HepG2 (cell line): ENCODE measurements at regions not wholly inside any gene's neighbourhood (a gene's known extent, or its start where the extent isn't known, plus 50 kb on each side); places are given as distances from the start of the nearest gene placed in this dataset.

Experiments
- BCL6 ChIP-seq: IDR thresholded peaks from 2 replicates; pipeline ENCODE4 v1.6.1; 2016; ENCODE audit warnings: missing genetic modification reagents, missing compliant biosample characterization
- HHEX ChIP-seq: IDR thresholded peaks from 2 replicates; pipeline ENCODE4 v1.6.1; 2016; ENCODE audit warnings: control low read depth
- KLF11 ChIP-seq: IDR thresholded peaks from 2 replicates; pipeline ENCODE4 v1.6.1; 2016; ENCODE audit warnings: missing compliant biosample characterization
- KLF12 ChIP-seq: sonication (generic); formaldehyde crosslinking; IDR thresholded peaks from 2 replicates; pipeline ENCODE4 v1.4.0; 2020; ENCODE audit warnings: missing genetic modification reagents, borderline replicate concordance
- SRSF4 ChIP-seq: fragments of 200-400 bp; formaldehyde crosslinking; IDR thresholded peaks from one replicate; pipeline ENCODE4 v1.6.1; 2018; ENCODE audit warnings: mild to moderate bottlenecking, low read depth, low read length, moderate library complexity; ENCODE audit not compliant: poor library complexity, severe bottlenecking
- SRY ChIP-seq: sonication (generic); formaldehyde crosslinking; IDR thresholded peaks from 2 replicates; pipeline ENCODE4 v1.8.0; 2022; ENCODE audit warnings: mild to moderate bottlenecking, missing genetic modification reagents
- SSRP1 ChIP-seq: IDR thresholded peaks from 2 replicates; pipeline ENCODE4 v1.6.1; 2016; ENCODE audit warnings: control low read depth
- TOPORS ChIP-seq: sonication (generic); formaldehyde crosslinking; IDR thresholded peaks from 2 replicates; pipeline ENCODE4 v1.8.0; 2023; ENCODE audit warnings: mild to moderate bottlenecking, missing genetic modification reagents
- ZFP36L2 ChIP-seq: sonication (generic); formaldehyde crosslinking; IDR thresholded peaks from 2 replicates; pipeline ENCODE4 v1.4.0; 2020; ENCODE audit warnings: missing genetic modification reagents
- ZNF235 ChIP-seq: sonication (generic); formaldehyde crosslinking; IDR thresholded peaks from 2 replicates; pipeline ENCODE4 v1.8.1; 2023; ENCODE audit warnings: mild to moderate bottlenecking, missing genetic modification reagents, borderline replicate concordance
- ZNF652 ChIP-seq: IDR thresholded peaks from 2 replicates; pipeline ENCODE4 v1.6.1; 2016; ENCODE audit warnings: low read depth, borderline replicate concordance
- ZNF749 ChIP-seq: sonication (generic); formaldehyde crosslinking; IDR thresholded peaks from 2 replicates; pipeline ENCODE4 v1.8.0; 2022; ENCODE audit warnings: mild to moderate bottlenecking, missing genetic modification reagents, moderate library complexity, borderline replicate concordance
- TF ChIP-seq, protein P1 (sequence below): sonication (generic); formaldehyde crosslinking; IDR thresholded peaks from 2 replicates; pipeline ENCODE4 v1.4.0; 2020; ENCODE audit warnings: missing genetic modification reagents, borderline replicate concordance
- TF ChIP-seq, protein P2 (sequence below): sonication (generic); formaldehyde crosslinking; IDR thresholded peaks from 2 replicates; pipeline ENCODE4 v1.4.0; 2020; ENCODE audit warnings: mild to moderate bottlenecking, missing genetic modification reagents
- TF ChIP-seq, protein P3 (sequence below): sonication (generic); formaldehyde crosslinking; IDR thresholded peaks from 2 replicates; pipeline ENCODE4 v1.4.0; 2020; ENCODE audit warnings: mild to moderate bottlenecking, missing genetic modification reagents
- TF ChIP-seq, protein P4 (sequence below): IDR thresholded peaks from 2 replicates; pipeline ENCODE4 v1.6.1; 2016; ENCODE audit warnings: control low read depth
- TF ChIP-seq, protein P5 (sequence below): sonication (generic); formaldehyde crosslinking; IDR thresholded peaks from 2 replicates; pipeline ENCODE4 v1.4.0; 2020; ENCODE audit warnings: missing genetic modification reagents
- TF ChIP-seq, protein P6 (sequence below): sonication (generic); formaldehyde crosslinking; conservative IDR thresholded peaks from 2 replicates; pipeline ENCODE4 v1.4.0; 2020; ENCODE audit warnings: mild to moderate bottlenecking, missing genetic modification reagents, moderate library complexity

DNA sequence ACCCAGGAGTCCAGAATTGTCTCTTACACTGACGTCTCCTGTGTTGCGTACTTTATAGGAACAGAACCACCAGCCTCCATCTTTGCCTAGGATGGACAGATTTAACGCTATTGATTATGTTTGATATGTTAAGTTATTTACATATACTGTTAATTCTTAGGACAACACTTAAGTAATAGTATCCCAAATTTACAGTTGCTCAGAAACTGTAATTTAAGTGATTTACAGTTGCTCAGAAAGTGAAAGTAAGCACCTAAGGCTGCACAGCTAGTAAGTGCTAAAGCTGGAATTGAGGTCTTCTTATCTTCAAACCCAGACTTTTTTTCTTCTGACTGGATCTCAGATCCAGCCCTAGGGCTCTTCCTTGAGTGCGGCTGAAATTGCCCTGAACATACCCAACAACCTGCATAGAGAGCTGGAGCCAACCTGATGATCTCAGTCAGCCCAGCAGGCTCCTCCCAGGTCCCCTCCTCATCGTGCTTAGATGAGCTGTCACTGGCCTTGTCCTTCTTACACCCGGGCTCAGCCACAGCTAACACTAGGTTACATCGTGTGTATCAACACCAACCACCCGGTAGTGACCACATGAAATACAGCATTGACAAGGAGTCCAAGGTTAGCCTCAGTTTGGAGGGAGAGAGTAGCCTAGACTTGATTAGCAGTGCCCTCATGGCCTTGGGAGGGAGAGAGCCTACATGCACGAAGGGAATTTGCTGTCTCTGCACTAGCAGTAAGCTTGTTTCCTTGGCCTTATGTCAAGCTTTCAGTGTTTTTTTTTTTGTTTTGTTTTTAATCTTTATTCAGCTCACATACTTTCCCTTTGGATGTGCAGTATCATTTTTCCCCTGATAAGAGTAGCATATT, 111.1 kb upstream of the ARHGAP5 start (continued):
- TF ChIP-seq, protein P1, sequence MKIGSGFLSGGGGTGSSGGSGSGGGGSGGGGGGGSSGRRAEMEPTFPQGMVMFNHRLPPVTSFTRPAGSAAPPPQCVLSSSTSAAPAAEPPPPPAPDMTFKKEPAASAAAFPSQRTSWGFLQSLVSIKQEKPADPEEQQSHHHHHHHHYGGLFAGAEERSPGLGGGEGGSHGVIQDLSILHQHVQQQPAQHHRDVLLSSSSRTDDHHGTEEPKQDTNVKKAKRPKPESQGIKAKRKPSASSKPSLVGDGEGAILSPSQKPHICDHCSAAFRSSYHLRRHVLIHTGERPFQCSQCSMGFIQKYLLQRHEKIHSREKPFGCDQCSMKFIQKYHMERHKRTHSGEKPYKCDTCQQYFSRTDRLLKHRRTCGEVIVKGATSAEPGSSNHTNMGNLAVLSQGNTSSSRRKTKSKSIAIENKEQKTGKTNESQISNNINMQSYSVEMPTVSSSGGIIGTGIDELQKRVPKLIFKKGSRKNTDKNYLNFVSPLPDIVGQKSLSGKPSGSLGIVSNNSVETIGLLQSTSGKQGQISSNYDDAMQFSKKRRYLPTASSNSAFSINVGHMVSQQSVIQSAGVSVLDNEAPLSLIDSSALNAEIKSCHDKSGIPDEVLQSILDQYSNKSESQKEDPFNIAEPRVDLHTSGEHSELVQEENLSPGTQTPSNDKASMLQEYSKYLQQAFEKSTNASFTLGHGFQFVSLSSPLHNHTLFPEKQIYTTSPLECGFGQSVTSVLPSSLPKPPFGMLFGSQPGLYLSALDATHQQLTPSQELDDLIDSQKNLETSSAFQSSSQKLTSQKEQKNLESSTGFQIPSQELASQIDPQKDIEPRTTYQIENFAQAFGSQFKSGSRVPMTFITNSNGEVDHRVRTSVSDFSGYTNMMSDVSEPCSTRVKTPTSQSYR, result peak; percentile 50; the same call in 1 of the 2 replicates
- TF ChIP-seq ZNF749 (CRISPR knock-in tag) (0 out of 2 replicates have a peak, but pooled peaks have one; percentile 64), BCL6 (CRISPR knock-in tag) (peak; percentile 82), HHEX (CRISPR knock-in tag) (no peak; the same call in 1 of the 2 replicates), ZNF235 (CRISPR knock-in tag) (no peak), KLF11 (CRISPR knock-in tag) (peak; percentile 84; the same call in 1 of the 2 replicates), SRSF4 (no peak), TOPORS (CRISPR knock-in tag) (no peak), SRY (CRISPR knock-in tag) (no peak), SSRP1 (no peak), ZFP36L2 (CRISPR knock-in tag) (0 out of 2 replicates have a peak, but pooled peaks have one; percentile 60), KLF12 (CRISPR knock-in tag) (no peak), ZNF652 (CRISPR knock-in tag) (peak; percentile 66; the same call in 1 of the 2 replicates)
- TF ChIP-seq, protein P2, sequence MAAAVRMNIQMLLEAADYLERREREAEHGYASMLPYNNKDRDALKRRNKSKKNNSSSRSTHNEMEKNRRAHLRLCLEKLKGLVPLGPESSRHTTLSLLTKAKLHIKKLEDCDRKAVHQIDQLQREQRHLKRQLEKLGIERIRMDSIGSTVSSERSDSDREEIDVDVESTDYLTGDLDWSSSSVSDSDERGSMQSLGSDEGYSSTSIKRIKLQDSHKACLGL (CRISPR knock-in tag), result 0 out of 2 replicates have a peak, but pooled peaks have one; percentile 15
- TF ChIP-seq, protein P3, sequence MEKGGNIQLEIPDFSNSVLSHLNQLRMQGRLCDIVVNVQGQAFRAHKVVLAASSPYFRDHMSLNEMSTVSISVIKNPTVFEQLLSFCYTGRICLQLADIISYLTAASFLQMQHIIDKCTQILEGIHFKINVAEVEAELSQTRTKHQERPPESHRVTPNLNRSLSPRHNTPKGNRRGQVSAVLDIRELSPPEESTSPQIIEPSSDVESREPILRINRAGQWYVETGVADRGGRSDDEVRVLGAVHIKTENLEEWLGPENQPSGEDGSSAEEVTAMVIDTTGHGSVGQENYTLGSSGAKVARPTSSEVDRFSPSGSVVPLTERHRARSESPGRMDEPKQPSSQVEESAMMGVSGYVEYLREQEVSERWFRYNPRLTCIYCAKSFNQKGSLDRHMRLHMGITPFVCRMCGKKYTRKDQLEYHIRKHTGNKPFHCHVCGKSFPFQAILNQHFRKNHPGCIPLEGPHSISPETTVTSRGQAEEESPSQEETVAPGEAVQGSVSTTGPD (CRISPR knock-in tag), result 0 out of 2 replicates have a peak, but pooled peaks have one; percentile 21
- TF ChIP-seq, protein P4, sequence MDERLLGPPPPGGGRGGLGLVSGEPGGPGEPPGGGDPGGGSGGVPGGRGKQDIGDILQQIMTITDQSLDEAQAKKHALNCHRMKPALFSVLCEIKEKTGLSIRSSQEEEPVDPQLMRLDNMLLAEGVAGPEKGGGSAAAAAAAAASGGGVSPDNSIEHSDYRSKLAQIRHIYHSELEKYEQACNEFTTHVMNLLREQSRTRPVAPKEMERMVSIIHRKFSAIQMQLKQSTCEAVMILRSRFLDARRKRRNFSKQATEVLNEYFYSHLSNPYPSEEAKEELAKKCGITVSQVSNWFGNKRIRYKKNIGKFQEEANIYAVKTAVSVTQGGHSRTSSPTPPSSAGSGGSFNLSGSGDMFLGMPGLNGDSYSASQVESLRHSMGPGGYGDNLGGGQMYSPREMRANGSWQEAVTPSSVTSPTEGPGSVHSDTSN (CRISPR knock-in tag), result peak; percentile 64; the same call in 1 of the 2 replicates
- TF ChIP-seq, protein P5, sequence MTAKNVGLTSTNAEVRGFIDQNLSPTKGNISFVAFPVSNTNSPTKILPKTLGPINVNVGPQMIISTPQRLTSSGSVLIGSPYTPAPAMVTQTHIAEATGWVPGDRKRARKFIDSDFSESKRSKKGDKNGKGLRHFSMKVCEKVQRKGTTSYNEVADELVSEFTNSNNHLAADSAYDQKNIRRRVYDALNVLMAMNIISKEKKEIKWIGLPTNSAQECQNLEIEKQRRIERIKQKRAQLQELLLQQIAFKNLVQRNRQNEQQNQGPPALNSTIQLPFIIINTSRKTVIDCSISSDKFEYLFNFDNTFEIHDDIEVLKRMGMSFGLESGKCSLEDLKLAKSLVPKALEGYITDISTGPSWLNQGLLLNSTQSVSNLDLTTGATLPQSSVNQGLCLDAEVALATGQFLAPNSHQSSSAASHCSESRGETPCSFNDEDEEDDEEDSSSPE, result peak; percentile 80; the same call in 1 of the 2 replicates
- TF ChIP-seq, protein P6, sequence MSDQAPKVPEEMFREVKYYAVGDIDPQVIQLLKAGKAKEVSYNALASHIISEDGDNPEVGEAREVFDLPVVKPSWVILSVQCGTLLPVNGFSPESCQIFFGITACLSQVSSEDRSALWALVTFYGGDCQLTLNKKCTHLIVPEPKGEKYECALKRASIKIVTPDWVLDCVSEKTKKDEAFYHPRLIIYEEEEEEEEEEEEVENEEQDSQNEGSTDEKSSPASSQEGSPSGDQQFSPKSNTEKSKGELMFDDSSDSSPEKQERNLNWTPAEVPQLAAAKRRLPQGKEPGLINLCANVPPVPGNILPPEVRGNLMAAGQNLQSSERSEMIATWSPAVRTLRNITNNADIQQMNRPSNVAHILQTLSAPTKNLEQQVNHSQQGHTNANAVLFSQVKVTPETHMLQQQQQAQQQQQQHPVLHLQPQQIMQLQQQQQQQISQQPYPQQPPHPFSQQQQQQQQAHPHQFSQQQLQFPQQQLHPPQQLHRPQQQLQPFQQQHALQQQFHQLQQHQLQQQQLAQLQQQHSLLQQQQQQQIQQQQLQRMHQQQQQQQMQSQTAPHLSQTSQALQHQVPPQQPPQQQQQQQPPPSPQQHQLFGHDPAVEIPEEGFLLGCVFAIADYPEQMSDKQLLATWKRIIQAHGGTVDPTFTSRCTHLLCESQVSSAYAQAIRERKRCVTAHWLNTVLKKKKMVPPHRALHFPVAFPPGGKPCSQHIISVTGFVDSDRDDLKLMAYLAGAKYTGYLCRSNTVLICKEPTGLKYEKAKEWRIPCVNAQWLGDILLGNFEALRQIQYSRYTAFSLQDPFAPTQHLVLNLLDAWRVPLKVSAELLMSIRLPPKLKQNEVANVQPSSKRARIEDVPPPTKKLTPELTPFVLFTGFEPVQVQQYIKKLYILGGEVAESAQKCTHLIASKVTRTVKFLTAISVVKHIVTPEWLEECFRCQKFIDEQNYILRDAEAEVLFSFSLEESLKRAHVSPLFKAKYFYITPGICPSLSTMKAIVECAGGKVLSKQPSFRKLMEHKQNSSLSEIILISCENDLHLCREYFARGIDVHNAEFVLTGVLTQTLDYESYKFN (CRISPR knock-in tag), result peak; percentile 69
